Ovary (tissue), 7 donors: ENCODE measurements at regions not wholly inside any gene's neighbourhood (a gene's known extent, or its start where the extent isn't known, plus 50 kb on each side); places are given as distances from the start of the nearest gene placed in this dataset.

Source experiments
- DNase-seq, 5 donors: peaks; one replicate each; pipeline ENCODE4 v3.0.0-alpha.2; 2019 to 2020
- H3K27ac ChIP-seq, 2 donors: fragments of 200-600 bp; one replicate each; pipeline versions ENCODE4 v1.5.1 to v1.8.0; 2019 to 2022
- H3K27me3 ChIP-seq: fragments of 200-600 bp; one replicate; pipeline ENCODE4 v1.8.0; 2022
- H3K36me3 ChIP-seq: fragments of 200-600 bp; sonication (generic); one replicate; pipeline ENCODE4 v1.5.1; 2019
- H3K4me1 ChIP-seq: one replicate; pipeline ENCODE4 v1.8.1; 2013; ENCODE audit warnings: mild to moderate bottlenecking, moderate library complexity; ENCODE audit not compliant: insufficient read depth
- H3K4me3 ChIP-seq: fragments of 200-600 bp; sonication (generic); one replicate; pipeline ENCODE4 v1.5.1; 2017
- H3K9me3 ChIP-seq, 2 donors: fragments of 200-600 bp in 1 of 2; sonication (generic) in 1 of 2; one replicate each; pipeline versions ENCODE4 v1.5.1 to v1.8.1; 2013 to 2019; ENCODE audit warnings: mild to moderate bottlenecking in 1 of 2, moderate library complexity in 1 of 2
- CTCF ChIP-seq, 3 donors: fragments of 450-650 bp in 2 of 3; fragments of 200-600 bp in 1 of 3; IDR thresholded peaks; one replicate each; pipeline versions ENCODE4 v1.5.1 to v1.8.0; 2016 to 2022; ENCODE audit warnings: antibody characterized with exemption in 3 of 3, mild to moderate bottlenecking in 1 of 3
- EP300 ChIP-seq: sonication (generic); formaldehyde crosslinking; IDR thresholded peaks from one replicate; pipeline ENCODE4 v1.6.1; 2017; ENCODE audit warnings: antibody characterized with exemption
- POLR2A ChIP-seq: fragments of 450-650 bp; IDR thresholded peaks from one replicate; pipeline ENCODE4 v1.6.1; 2017; ENCODE audit warnings: antibody characterized with exemption, mild to moderate bottlenecking, moderate library complexity
- WGBS, 3 donors: extraction: QIAGEN DNeasy Blood & Tissue Kit in 1 of 3; methylation state at CpG; one replicate each; pipeline versions ENCODE4 v1.1.5 to v1.1.7; 2013 to 2017; 5-methylcytosine and 5-hydroxymethylcytosine counted together
- intact Hi-C, 4 donors: fragments of 100-400 bp; cut with DNase I; formaldehyde crosslinking; loops; one replicate each; pipeline versions ENCODE4 v1.11.0 to v1.15.1; 2022 to 2023
- donor health status: DM: no; HTN: no; CAD: no; lungs with moderate emphysema.
- donor health status: DM: no; HTN: no; CAD: no.
- donor health status: Bipolar disorder and iron deficiency.
- donor health status: DM: no; HTN: no; CAD: no.
- donor health status: DM: yes; HTN: yes; CAD: no.

- no peak for TF ChIP-seq CTCF (IDR thresholded peaks at IDR 0.05)
- TF ChIP-seq POLR2A = no peak
- TF ChIP-seq EP300 = no peak
- no peaks in the 10 kb centered on the region for H3K9me3 ChIP-seq
- intact Hi-C loops = no loop called here
- no peak overlapping the region for H3K27ac ChIP-seq
- no peaks in the 10 kb centered on the region for H3K27me3 ChIP-seq
- WGBS, 3 donors = 20 to 31% (median 25%) methylated on average over 5 of the region's 5 CpGs
- no peaks in the 10 kb centered on the region for H3K36me3 ChIP-seq
- no peak overlapping the region for H3K4me3 ChIP-seq
- DNase-seq = no peak
- peaks cover 9% of the 10 kb centered on the region for H3K4me1 ChIP-seq
These were observed 259.0 kb upstream of the MYOCD start for GRCh38 chr17:12406623-12407215.

GRCh38 chr17:12407495-12408252 lies 258.0 kb upstream of the MYOCD start:
- H3K4me1 ChIP-seq = peaks cover 9% of the 10 kb centered on the region
- no peak overlapping the region for H3K4me3 ChIP-seq
- DNase-seq = no peak
- TF ChIP-seq EP300 (no peak), CTCF (IDR thresholded peaks at IDR 0.05) (no peak), POLR2A (no peak)
- no peaks in the 10 kb centered on the region for H3K9me3 ChIP-seq
- H3K27me3 ChIP-seq = no peaks in the 10 kb centered on the region
- 86 to 95% (median 91%) methylated on average over 5 of the region's 5 CpGs for WGBS, 3 donors
- no peak overlapping the region for H3K27ac ChIP-seq
- no peaks in the 10 kb centered on the region for H3K36me3 ChIP-seq
- intact Hi-C loops = no loop called here

GRCh38 chr17:12409082-12409481 lies 256.6 kb upstream of the MYOCD start:
- H3K9me3 ChIP-seq = no peaks in the 10 kb centered on the region
- no peak overlapping the region for H3K4me3 ChIP-seq
- WGBS, 3 donors = 73 to 91% (median 86%) methylated on average over 3 of the region's 3 CpGs
- no peak overlapping the region for H3K27ac ChIP-seq
- H3K4me1 ChIP-seq = peaks cover 9% of the 10 kb centered on the region
- no peak for DNase-seq
- intact Hi-C loops = no loop called here
- H3K27me3 ChIP-seq = no peaks in the 10 kb centered on the region
- H3K36me3 ChIP-seq = no peaks in the 10 kb centered on the region
- TF ChIP-seq EP300 (no peak), CTCF (IDR thresholded peaks at IDR 0.05) (no peak), POLR2A (no peak)

GRCh38 chr17:12410717-12411116 lies 255.0 kb upstream of the MYOCD start:
- H3K9me3 ChIP-seq = no peaks in the 10 kb centered on the region
- intact Hi-C loops = no loop called here
- DNase-seq = no peak
- no peak for TF ChIP-seq POLR2A
- no peak for TF ChIP-seq EP300
- TF ChIP-seq CTCF (IDR thresholded peaks at IDR 0.05) = no peak
- H3K36me3 ChIP-seq = no peaks in the 10 kb centered on the region
- H3K27me3 ChIP-seq = no peaks in the 10 kb centered on the region
- no peak overlapping the region for H3K27ac ChIP-seq
- H3K4me1 ChIP-seq = peaks cover 9% of the 10 kb centered on the region
- H3K4me3 ChIP-seq = no peak overlapping the region
- WGBS, 3 donors = 93 to 95% (median 94%) methylated on average over 6 of the region's 6 CpGs
